ENCODE measurements at regions not wholly inside any gene's neighbourhood (a gene's known extent, or its start where the extent isn't known, plus 50 kb on each side); places are given as distances from the start of the nearest gene placed in this dataset.
"Not testable (repeated sequence)": the region's sequence is repeated elsewhere in the genome, so short reads cannot be mapped to it uniquely, and the experiment has no call there.

DNA sequence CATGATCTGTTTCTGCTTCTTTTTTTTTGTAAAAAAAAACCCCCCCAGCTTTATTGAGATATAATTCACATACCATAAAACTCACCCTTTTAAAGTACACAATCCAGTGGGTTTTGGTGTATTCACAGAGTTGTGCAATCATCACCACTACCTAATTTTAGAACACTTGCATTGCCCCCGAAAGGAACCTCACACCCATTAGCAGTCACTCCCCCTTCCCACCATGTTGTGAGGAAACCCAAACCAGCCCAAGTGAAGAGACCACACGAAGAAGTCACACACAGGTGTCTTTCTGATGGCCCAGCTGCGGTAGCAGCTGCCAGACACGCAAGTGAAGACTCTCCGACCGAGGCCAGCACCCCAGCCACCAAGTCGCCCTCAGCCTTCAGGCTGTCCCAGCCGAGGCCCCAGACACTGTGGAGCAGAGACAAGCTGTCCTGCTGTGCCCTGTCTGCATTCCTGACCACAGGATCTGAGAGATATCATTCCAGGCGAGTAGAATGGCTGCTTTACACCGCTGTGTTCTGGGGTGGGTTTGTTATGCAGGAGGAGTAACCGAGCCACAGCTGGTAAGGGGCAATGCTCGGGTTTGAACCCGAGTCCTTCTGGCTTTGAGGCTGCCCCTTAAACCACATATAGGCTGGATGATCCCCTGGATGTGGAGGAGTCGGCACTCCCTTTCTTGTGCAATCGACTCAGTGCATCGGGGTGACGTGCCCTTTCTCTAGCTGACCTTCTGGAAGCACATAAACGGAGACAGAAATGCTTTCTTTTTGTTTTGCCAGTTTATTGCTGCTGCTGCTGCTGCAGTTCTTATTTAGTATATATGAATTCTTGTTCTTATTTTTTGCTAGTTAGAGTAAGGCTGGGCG, 59.1 kb upstream of the PTPN1 start:
- Histone ChIP-seq H3K9me3 (ENCODE audit: low read length) (no peaks in the 10 kb centered on the region), H3K4me1 (ENCODE audit: insufficient read depth, low read length) (no peaks in the 10 kb centered on the region), H3K79me2 (ENCODE audit: low read length) (no peaks in the 10 kb centered on the region), H3F3A (ENCODE audit: low read length, unreplicated experiment) (no peaks in the 10 kb centered on the region), H3K4me3 (ENCODE audit: low read length) (no peak overlapping the region), H3K9me2 (replicated peaks; ENCODE audit: low read length) (no peaks in the 10 kb centered on the region), H4K20me1 (ENCODE audit: low read length) (no peaks in the 10 kb centered on the region), H3K27me3 (ENCODE audit: low read length) (no peaks in the 10 kb centered on the region), H3K4me2 (ENCODE audit: low read length) (no peak overlapping the region), H3K9ac (ENCODE audit: low read length) (no peak overlapping the region), H2AFZ (ENCODE audit: low read length) (no peak overlapping the region), H3K36me3 (ENCODE audit: low read depth, low read length) (no peaks in the 10 kb centered on the region), H3K27ac (ENCODE audit: low read length) (no peak overlapping the region)
- POLR2A ChIA-PET (ENCODE audit: unreplicated experiment): interaction anchor here (0.6 to 0.7 kb wide), 2 partner anchors 14 to 24 kb away, joined by 8 to 12 read pairs; no protein-coding TSS in a partner anchor
- TF ChIP-seq, protein P1, sequence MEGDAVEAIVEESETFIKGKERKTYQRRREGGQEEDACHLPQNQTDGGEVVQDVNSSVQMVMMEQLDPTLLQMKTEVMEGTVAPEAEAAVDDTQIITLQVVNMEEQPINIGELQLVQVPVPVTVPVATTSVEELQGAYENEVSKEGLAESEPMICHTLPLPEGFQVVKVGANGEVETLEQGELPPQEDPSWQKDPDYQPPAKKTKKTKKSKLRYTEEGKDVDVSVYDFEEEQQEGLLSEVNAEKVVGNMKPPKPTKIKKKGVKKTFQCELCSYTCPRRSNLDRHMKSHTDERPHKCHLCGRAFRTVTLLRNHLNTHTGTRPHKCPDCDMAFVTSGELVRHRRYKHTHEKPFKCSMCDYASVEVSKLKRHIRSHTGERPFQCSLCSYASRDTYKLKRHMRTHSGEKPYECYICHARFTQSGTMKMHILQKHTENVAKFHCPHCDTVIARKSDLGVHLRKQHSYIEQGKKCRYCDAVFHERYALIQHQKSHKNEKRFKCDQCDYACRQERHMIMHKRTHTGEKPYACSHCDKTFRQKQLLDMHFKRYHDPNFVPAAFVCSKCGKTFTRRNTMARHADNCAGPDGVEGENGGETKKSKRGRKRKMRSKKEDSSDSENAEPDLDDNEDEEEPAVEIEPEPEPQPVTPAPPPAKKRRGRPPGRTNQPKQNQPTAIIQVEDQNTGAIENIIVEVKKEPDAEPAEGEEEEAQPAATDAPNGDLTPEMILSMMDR (conservative IDR thresholded peaks at IDR 0.05; ENCODE audit: low read depth, low read length): no peak
- no peak for TF ChIP-seq EZH2phosphoT487 (IDR thresholded peaks at IDR 0.05; ENCODE audit: borderline replicate concordance, low read length)
- no peak for TF ChIP-seq EZH2 (IDR thresholded peaks at IDR 0.05; ENCODE audit: low read length, unreplicated experiment)
- no TSS peak for BruUV-seq (replicated peaks)
- CTCF ChIA-PET: no interaction called here
- DNase-seq (no peak), ATAC-seq (no peak)
- intact Hi-C loops (cut with micrococcal nuclease): no loop called here

GRCh38 chr20:50451792-50452425, 58.3 kb upstream of the PTPN1 start:
- H4K20me1 ChIP-seq (ENCODE audit: low read length); POLR2A ChIA-PET (ENCODE audit: unreplicated experiment); H3K4me1 ChIP-seq (ENCODE audit: insufficient read depth, low read length); H3K27me3 ChIP-seq (ENCODE audit: low read length); H3K79me2 ChIP-seq (ENCODE audit: low read length); H3K4me2 ChIP-seq (ENCODE audit: low read length); intact Hi-C loops (cut with micrococcal nuclease); H3F3A ChIP-seq (ENCODE audit: low read length, unreplicated experiment); H3K27ac ChIP-seq (ENCODE audit: low read length); DNase-seq; H3K9ac ChIP-seq (ENCODE audit: low read length); H3K9me3 ChIP-seq (ENCODE audit: low read length); H2AFZ ChIP-seq (ENCODE audit: low read length); H3K9me2 ChIP-seq (replicated peaks; ENCODE audit: low read length); ATAC-seq; BruUV-seq (replicated peaks); H3K4me3 ChIP-seq (ENCODE audit: low read length); CTCF ChIA-PET; H3K36me3 ChIP-seq (ENCODE audit: low read depth, low read length): not testable (repeated sequence)

DNA sequence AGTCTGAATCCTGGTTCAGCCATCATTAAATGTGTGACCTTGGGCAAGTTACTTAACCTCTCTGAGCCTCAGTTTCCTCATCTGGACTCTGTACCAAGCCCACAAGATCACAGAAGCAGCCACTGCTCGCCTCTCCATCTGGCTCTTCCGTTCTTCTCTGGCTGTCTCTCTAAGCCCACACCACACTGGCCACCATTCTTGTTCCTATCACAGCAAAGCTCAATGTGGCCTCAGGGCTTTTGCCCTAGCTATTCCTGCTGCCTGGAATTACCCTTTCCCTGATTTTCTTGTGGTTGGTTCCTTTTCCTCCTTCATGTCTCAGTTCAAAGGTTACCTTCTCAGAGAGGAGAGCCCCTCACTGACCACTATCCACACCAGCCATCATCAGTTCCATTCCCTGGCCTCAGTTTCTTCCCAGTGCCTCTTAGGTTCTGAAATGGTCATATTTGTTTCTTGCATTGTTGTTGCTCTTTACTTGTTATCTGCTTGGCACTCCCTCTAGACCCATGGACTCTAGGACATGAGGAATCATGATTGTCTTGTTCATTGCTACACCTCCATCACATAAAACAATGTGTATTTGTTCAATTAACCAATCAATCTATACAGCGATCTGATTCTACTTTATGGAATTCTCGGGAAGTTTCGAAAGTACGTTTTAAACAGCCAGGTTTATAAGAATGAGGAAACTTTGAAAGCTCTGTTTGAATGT, 56.5 kb upstream of the PTPN1 start:
- DNase-seq (no peak), ATAC-seq (no peak)
- Histone ChIP-seq H3K79me2 (ENCODE audit: low read length) (no peaks in the 10 kb centered on the region), H3K4me2 (ENCODE audit: low read length) (no peak overlapping the region), H3K9ac (ENCODE audit: low read length) (no peak overlapping the region), H3K9me2 (replicated peaks; ENCODE audit: low read length) (no peaks in the 10 kb centered on the region), H3K36me3 (ENCODE audit: low read depth, low read length) (no peaks in the 10 kb centered on the region), H3K4me3 (ENCODE audit: low read length) (no peak overlapping the region), H3K9me3 (ENCODE audit: low read length) (no peaks in the 10 kb centered on the region), H3F3A (ENCODE audit: low read length, unreplicated experiment) (no peaks in the 10 kb centered on the region), H3K27ac (ENCODE audit: low read length) (no peak overlapping the region), H3K4me1 (ENCODE audit: insufficient read depth, low read length) (no peaks in the 10 kb centered on the region), H2AFZ (ENCODE audit: low read length) (no peak overlapping the region), H4K20me1 (ENCODE audit: low read length) (no peaks in the 10 kb centered on the region), H3K27me3 (ENCODE audit: low read length) (no peaks in the 10 kb centered on the region)
- TF ChIP-seq, protein P1 (conservative IDR thresholded peaks at IDR 0.05; ENCODE audit: low read depth, low read length): no peak
- no peak for TF ChIP-seq EZH2phosphoT487 (IDR thresholded peaks at IDR 0.05; ENCODE audit: borderline replicate concordance, low read length)
- TF ChIP-seq EZH2 (IDR thresholded peaks at IDR 0.05; ENCODE audit: low read length, unreplicated experiment): no peak
- ChIA-PET CTCF (no interaction called here), POLR2A (ENCODE audit: unreplicated experiment) (no interaction called here)
- no TSS peak for BruUV-seq (replicated peaks)
- intact Hi-C loops (cut with micrococcal nuclease): no loop called here

GRCh38 chr20:50455245-50455644, 54.9 kb upstream of the PTPN1 start:
- H3K9me3 ChIP-seq (ENCODE audit: low read length); H3K9ac ChIP-seq (ENCODE audit: low read length); H3K36me3 ChIP-seq (ENCODE audit: low read depth, low read length); POLR2A ChIA-PET (ENCODE audit: unreplicated experiment); H3K4me3 ChIP-seq (ENCODE audit: low read length); ATAC-seq; H3K79me2 ChIP-seq (ENCODE audit: low read length); H3K9me2 ChIP-seq (replicated peaks; ENCODE audit: low read length); H2AFZ ChIP-seq (ENCODE audit: low read length); H3K27ac ChIP-seq (ENCODE audit: low read length); BruUV-seq (replicated peaks); H4K20me1 ChIP-seq (ENCODE audit: low read length); H3K4me2 ChIP-seq (ENCODE audit: low read length); intact Hi-C loops (cut with micrococcal nuclease); DNase-seq; H3K27me3 ChIP-seq (ENCODE audit: low read length); H3K4me1 ChIP-seq (ENCODE audit: insufficient read depth, low read length); H3F3A ChIP-seq (ENCODE audit: low read length, unreplicated experiment): not testable (repeated sequence)
- CTCF ChIA-PET: interaction anchor here (0.6 kb wide), 2 partner anchors 55 to 208 kb away, joined by 3 to 4 read pairs; no protein-coding TSS in a partner anchor
